Nucleus accumbens (tissue), 56 donors: ENCODE measurements at regions not wholly inside any gene's neighbourhood (a gene's known extent, or its start where the extent isn't known, plus 50 kb on each side); places are given as distances from the start of the nearest gene placed in this dataset.

Experiments used
- DNase-seq, 56 donors: peaks; one replicate each; lab custom pipeline; 2025; lab: John Stamatoyannopoulos, UW

GRCh38 chr3:182050932-182051331 lies 339.2 kb downstream of the SOX2 start:
- no peak for DNase-seq

- no peak for DNase-seq
Measured at GRCh38 chr3:182052332-182052731, 340.6 kb downstream of the SOX2 start.

GRCh38 chr3:182052757-182053156 lies 341.0 kb downstream of the SOX2 start:
- no peak for DNase-seq

GRCh38 chr3:182058488-182058887 lies 346.8 kb downstream of the SOX2 start:
- DNase-seq, result no peak

GRCh38 chr3:182063742-182064141 lies 352.0 kb downstream of the SOX2 start:
- DNase-seq, result no peak

GRCh38 chr3:182067423-182067822 lies 355.7 kb downstream of the SOX2 start:
- DNase-seq, result no peak

GRCh38 chr3:182078316-182078715 lies 366.6 kb downstream of the SOX2 start:
- no peak for DNase-seq

GRCh38 chr3:182078929-182079328 lies 367.2 kb downstream of the SOX2 start:
- DNase-seq, result no peak

- DNase-seq, result no peak
Measured at GRCh38 chr3:182081096-182081495, 369.4 kb downstream of the SOX2 start.

- no peak for DNase-seq
Measured at GRCh38 chr3:182083112-182083511, 371.4 kb downstream of the SOX2 start.

- peak in 48 of 56 donors; percentile 3 to 81 (median 44) for DNase-seq
Measured at GRCh38 chr3:182092662-182093262, 381.0 kb downstream of the SOX2 start.

- DNase-seq, result no peak
Measured at GRCh38 chr3:182094321-182094720, 382.6 kb downstream of the SOX2 start.

- DNase-seq, result no peak
Measured at GRCh38 chr3:182104881-182105280, 393.2 kb downstream of the SOX2 start.

- no peak for DNase-seq
Measured at GRCh38 chr3:182105875-182106274, 394.1 kb downstream of the SOX2 start.

GRCh38 chr3:182108371-182108770 lies 396.6 kb downstream of the SOX2 start:
- peak in 2 of 56 donors; percentile 10 to 11 for DNase-seq

GRCh38 chr3:182111967-182112366 lies 400.2 kb downstream of the SOX2 start:
- DNase-seq, result no peak

- DNase-seq, result no peak
Measured at GRCh38 chr3:182115328-182116015, 403.7 kb downstream of the SOX2 start.

GRCh38 chr3:182116386-182116785 lies 404.7 kb downstream of the SOX2 start:
- no peak for DNase-seq

- DNase-seq, result no peak
Measured at GRCh38 chr3:182117131-182117530, 405.4 kb downstream of the SOX2 start.

GRCh38 chr3:182117583-182117982 lies 405.9 kb downstream of the SOX2 start:
- no peak for DNase-seq

- DNase-seq, result no peak
Measured at GRCh38 chr3:182118066-182118465, 406.3 kb downstream of the SOX2 start.

GRCh38 chr3:182121401-182121800 lies 409.7 kb downstream of the SOX2 start:
- no peak for DNase-seq
